GM12891 (cell line): ENCODE measurements at regions not wholly inside any gene's neighbourhood (a gene's known extent, or its start where the extent isn't known, plus 50 kb on each side); places are given as distances from the start of the nearest gene placed in this dataset.

ENCODE experiments used
- PAX5 ChIP-seq: IDR thresholded peaks from 2 replicates; pipeline ENCODE4 v1.6.1; 2011; ENCODE audit warnings: low read length, moderate library complexity, mild to moderate bottlenecking; ENCODE audit not compliant: insufficient read depth, severe bottlenecking
- POLR2A ChIP-seq: IDR thresholded peaks from 2 replicates; pipeline ENCODE4 v1.6.1; 2011; ENCODE audit warnings: low read depth, low read length, control low read depth
- POLR2AphosphoS5 ChIP-seq: IDR thresholded peaks from 2 replicates; pipeline ENCODE4 v1.6.1; 2011; ENCODE audit warnings: low read depth, low read length, control low read depth
- POU2F2 ChIP-seq: IDR thresholded peaks from 2 replicates; pipeline ENCODE4 v1.6.1; 2011; ENCODE audit warnings: low read depth, mild to moderate bottlenecking, control low read depth, low read length, moderate library complexity
- SPI1 ChIP-seq: IDR thresholded peaks from 2 replicates; pipeline ENCODE4 v1.6.1; 2011; ENCODE audit warnings: low read depth, low read length, control low read depth
- TAF1 ChIP-seq: IDR thresholded peaks from 2 replicates; pipeline ENCODE4 v1.6.1; 2011; ENCODE audit warnings: low read depth, low read length, control low read depth

DNA sequence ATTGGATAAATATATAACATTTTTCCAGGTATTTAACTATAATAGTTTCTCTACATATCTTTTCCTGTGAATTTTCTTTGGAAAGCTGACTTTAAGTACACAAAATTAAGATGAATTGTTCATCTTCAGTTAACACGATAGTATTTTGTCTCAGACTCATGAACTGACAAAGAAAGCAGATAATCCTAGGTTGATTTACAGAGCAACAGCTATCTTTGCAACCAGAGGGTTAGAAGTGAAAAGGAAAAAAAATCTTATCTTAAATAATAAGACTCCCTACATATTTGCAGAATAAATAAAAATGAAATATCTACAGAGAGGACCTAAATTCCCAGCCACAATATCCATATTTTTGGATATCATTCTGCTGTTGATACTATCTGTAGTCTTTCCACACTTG is 350.2 kb upstream of the GRM7 start:
- TF ChIP-seq TAF1: no peak
- TF ChIP-seq POLR2AphosphoS5: no peak
- no peak for TF ChIP-seq POLR2A
- TF ChIP-seq POU2F2: no peak
- no peak for TF ChIP-seq SPI1
- TF ChIP-seq PAX5: no peak
